ENCODE measurements at regions not wholly inside any gene's neighbourhood (a gene's known extent, or its start where the extent isn't known, plus 50 kb on each side); places are given as distances from the start of the nearest gene placed in this dataset.

GRCh38 chr2:6617794-6618193, 247.9 kb downstream of the CMPK2 start:
- Histone ChIP-seq H3K27me3 (ENCODE audit: control insufficient read depth in 2 of 2, insufficient read depth in 2 of 2, low read length in 2 of 2) (no peaks in the 10 kb centered on the region), H3K9me3 (ENCODE audit: control insufficient read depth in 2 of 3, low read length in 3 of 3) (peaks cover 0 to under 1% (median 0%) of the 10 kb centered on the region in 3 experiments), H3K4me3 (ENCODE audit: low read length) (no peak overlapping the region), H3K4me1 (ENCODE audit: control insufficient read depth in 2 of 2, insufficient read depth in 2 of 2, low read length in 2 of 2) (no peaks in the 10 kb centered on the region), H3K27ac (ENCODE audit: low read depth, low read length) (no peak overlapping the region), H3K36me3 (ENCODE audit: control insufficient read depth in 2 of 3, insufficient read depth in 3 of 3, low read length in 3 of 3) (no peaks in the 10 kb centered on the region)
- CTCF ChIA-PET: no interaction called here
- no peaks in the 10 kb centered on the region for H3K4me1 Mint-ChIP-seq
- ATAC-seq: no peak
- DNase-seq: no peak
- H3K27me3 Mint-ChIP-seq: peaks cover 0 to 15% (median 9%) of the 10 kb centered on the region in 5 donors
- POLR2A ChIA-PET: no interaction called here
- peaks cover 0 to 20% (median 10%) of the 10 kb centered on the region in 11 donors for H3K9me3 Mint-ChIP-seq
- intact Hi-C loops (cut with micrococcal nuclease): no loop called here
- peaks cover 0 to 6% (median 0%) of the 10 kb centered on the region in 5 donors for H3K36me3 Mint-ChIP-seq
- no peak overlapping the region for H3K27ac Mint-ChIP-seq
- H3K4me3 Mint-ChIP-seq: no peak overlapping the region

- POLR2A ChIA-PET: no interaction called here
- no peaks in the 10 kb centered on the region for H3K27me3 ChIP-seq (ENCODE audit: control insufficient read depth in 2 of 2, insufficient read depth in 2 of 2, low read length in 2 of 2)
- CTCF ChIA-PET: no interaction called here
- H3K27ac ChIP-seq (ENCODE audit: low read depth, low read length): no peak overlapping the region
- no peak overlapping the region for H3K4me3 ChIP-seq (ENCODE audit: low read length)
- H3K4me1 Mint-ChIP-seq: no peaks in the 10 kb centered on the region
- intact Hi-C loops (cut with micrococcal nuclease): no loop called here
- H3K4me1 ChIP-seq (ENCODE audit: control insufficient read depth in 2 of 2, insufficient read depth in 2 of 2, low read length in 2 of 2): no peaks in the 10 kb centered on the region
- H3K27me3 Mint-ChIP-seq: peaks cover 0 to 19% (median 12%) of the 10 kb centered on the region in 5 donors
- ATAC-seq (no peak), DNase-seq (no peak)
- no peaks in the 10 kb centered on the region for H3K9me3 ChIP-seq (ENCODE audit: control insufficient read depth in 2 of 3, low read length in 3 of 3)
- peaks cover 0 to 5% (median 0%) of the 10 kb centered on the region in 5 donors for H3K36me3 Mint-ChIP-seq
- H3K4me3 Mint-ChIP-seq: no peak overlapping the region
- peaks cover 0 to 16% (median 7%) of the 10 kb centered on the region in 11 donors for H3K9me3 Mint-ChIP-seq
- no peak overlapping the region for H3K27ac Mint-ChIP-seq
- H3K36me3 ChIP-seq (ENCODE audit: control insufficient read depth in 2 of 3, insufficient read depth in 3 of 3, low read length in 3 of 3): no peaks in the 10 kb centered on the region
Measured at GRCh38 chr2:6618201-6618600, 247.5 kb downstream of the CMPK2 start.

GRCh38 chr2:6623746-6624145, 242.0 kb downstream of the CMPK2 start:
- CTCF ChIA-PET: no interaction called here
- no peaks in the 10 kb centered on the region for H3K36me3 Mint-ChIP-seq
- no peak for DNase-seq
- Histone ChIP-seq H3K9me3 (ENCODE audit: control insufficient read depth in 2 of 3, low read length in 3 of 3) (no peaks in the 10 kb centered on the region), H3K4me3 (ENCODE audit: low read length) (no peak overlapping the region), H3K27me3 (ENCODE audit: control insufficient read depth in 2 of 2, insufficient read depth in 2 of 2, low read length in 2 of 2) (no peaks in the 10 kb centered on the region), H3K27ac (ENCODE audit: low read depth, low read length) (no peak overlapping the region), H3K36me3 (ENCODE audit: control insufficient read depth in 2 of 3, insufficient read depth in 3 of 3, low read length in 3 of 3) (no peaks in the 10 kb centered on the region), H3K4me1 (ENCODE audit: control insufficient read depth in 2 of 2, insufficient read depth in 2 of 2, low read length in 2 of 2) (no peaks in the 10 kb centered on the region)
- ATAC-seq: no peak
- H3K4me3 Mint-ChIP-seq: no peak overlapping the region
- intact Hi-C loops (cut with micrococcal nuclease): no loop called here
- H3K9me3 Mint-ChIP-seq: peaks cover 0 to 10% (median 0%) of the 10 kb centered on the region in 11 donors
- H3K27ac Mint-ChIP-seq: no peak overlapping the region
- POLR2A ChIA-PET: no interaction called here
- H3K4me1 Mint-ChIP-seq: no peaks in the 10 kb centered on the region
- peaks cover 0 to 19% (median 5%) of the 10 kb centered on the region in 5 donors for H3K27me3 Mint-ChIP-seq

GRCh38 chr2:6626401-6627012, 239.2 kb downstream of the CMPK2 start:
- POLR2A ChIA-PET: no interaction called here
- H3K27ac Mint-ChIP-seq: no peak overlapping the region
- intact Hi-C loops (cut with micrococcal nuclease): no loop called here
- Histone ChIP-seq H3K27me3 (ENCODE audit: control insufficient read depth in 2 of 2, insufficient read depth in 2 of 2, low read length in 2 of 2) (no peaks in the 10 kb centered on the region), H3K9me3 (ENCODE audit: control insufficient read depth in 2 of 3, low read length in 3 of 3) (no peaks in the 10 kb centered on the region), H3K27ac (ENCODE audit: low read depth, low read length) (no peak overlapping the region), H3K36me3 (ENCODE audit: control insufficient read depth in 2 of 3, insufficient read depth in 3 of 3, low read length in 3 of 3) (no peaks in the 10 kb centered on the region), H3K4me3 (ENCODE audit: low read length) (no peak overlapping the region), H3K4me1 (ENCODE audit: control insufficient read depth in 2 of 2, insufficient read depth in 2 of 2, low read length in 2 of 2) (no peaks in the 10 kb centered on the region)
- no peaks in the 10 kb centered on the region for H3K4me1 Mint-ChIP-seq
- H3K36me3 Mint-ChIP-seq: no peaks in the 10 kb centered on the region
- no peak overlapping the region for H3K4me3 Mint-ChIP-seq
- ATAC-seq (no peak), DNase-seq (no peak)
- H3K27me3 Mint-ChIP-seq: peaks cover 0 to 31% (median 11%) of the 10 kb centered on the region in 5 donors
- peaks cover 0 to 10% (median 0%) of the 10 kb centered on the region in 11 donors for H3K9me3 Mint-ChIP-seq
- CTCF ChIA-PET: no interaction called here

- Mint-ChIP-seq H3K27me3 (peaks cover 0 to 31% (median 11%) of the 10 kb centered on the region in 5 donors), H3K36me3 (no peaks in the 10 kb centered on the region), H3K4me3 (no peak overlapping the region), H3K27ac (no peak overlapping the region), H3K4me1 (no peaks in the 10 kb centered on the region), H3K9me3 (peaks cover 0 to 10% (median 0%) of the 10 kb centered on the region in 11 donors)
- POLR2A ChIA-PET: no interaction called here
- H3K36me3 ChIP-seq (ENCODE audit: control insufficient read depth in 2 of 3, insufficient read depth in 3 of 3, low read length in 3 of 3): no peaks in the 10 kb centered on the region
- H3K4me1 ChIP-seq (ENCODE audit: control insufficient read depth in 2 of 2, insufficient read depth in 2 of 2, low read length in 2 of 2): no peaks in the 10 kb centered on the region
- intact Hi-C loops (cut with micrococcal nuclease): no loop called here
- DNase-seq (no peak), ATAC-seq (no peak)
- H3K27me3 ChIP-seq (ENCODE audit: control insufficient read depth in 2 of 2, insufficient read depth in 2 of 2, low read length in 2 of 2): no peaks in the 10 kb centered on the region
- H3K4me3 ChIP-seq (ENCODE audit: low read length): no peak overlapping the region
- H3K9me3 ChIP-seq (ENCODE audit: control insufficient read depth in 2 of 3, low read length in 3 of 3): no peaks in the 10 kb centered on the region
- H3K27ac ChIP-seq (ENCODE audit: low read depth, low read length): no peak overlapping the region
- CTCF ChIA-PET: no interaction called here
Measured at GRCh38 chr2:6627316-6627715, 238.4 kb downstream of the CMPK2 start.

GRCh38 chr2:6630209-6630608, 235.5 kb downstream of the CMPK2 start:
- Histone ChIP-seq H3K9me3 (ENCODE audit: control insufficient read depth in 2 of 3, low read length in 3 of 3) (no peaks in the 10 kb centered on the region), H3K4me1 (ENCODE audit: control insufficient read depth in 2 of 2, insufficient read depth in 2 of 2, low read length in 2 of 2) (no peaks in the 10 kb centered on the region), H3K27ac (ENCODE audit: low read depth, low read length) (no peak overlapping the region), H3K4me3 (ENCODE audit: low read length) (no peak overlapping the region), H3K36me3 (ENCODE audit: control insufficient read depth in 2 of 3, insufficient read depth in 3 of 3, low read length in 3 of 3) (no peaks in the 10 kb centered on the region), H3K27me3 (ENCODE audit: control insufficient read depth in 2 of 2, insufficient read depth in 2 of 2, low read length in 2 of 2) (no peaks in the 10 kb centered on the region)
- no peaks in the 10 kb centered on the region for H3K36me3 Mint-ChIP-seq
- intact Hi-C loops (cut with micrococcal nuclease): no loop called here
- peaks cover 6 to 12% (median 10%) of the 10 kb centered on the region in 5 donors for H3K27me3 Mint-ChIP-seq
- ChIA-PET POLR2A (no interaction called here), CTCF (no interaction called here)
- ATAC-seq (no peak), DNase-seq (no peak)
- H3K4me1 Mint-ChIP-seq: no peaks in the 10 kb centered on the region
- H3K9me3 Mint-ChIP-seq: peaks cover 0 to 11% (median 0%) of the 10 kb centered on the region in 11 donors
- no peak overlapping the region for H3K27ac Mint-ChIP-seq
- no peak overlapping the region for H3K4me3 Mint-ChIP-seq

GRCh38 chr2:6635296-6635695, 230.4 kb downstream of the CMPK2 start:
- Histone ChIP-seq H3K9me3 (ENCODE audit: control insufficient read depth in 2 of 3, low read length in 3 of 3) (no peaks in the 10 kb centered on the region), H3K4me1 (ENCODE audit: control insufficient read depth in 2 of 2, insufficient read depth in 2 of 2, low read length in 2 of 2) (no peaks in the 10 kb centered on the region), H3K27me3 (ENCODE audit: control insufficient read depth in 2 of 2, insufficient read depth in 2 of 2, low read length in 2 of 2) (no peaks in the 10 kb centered on the region), H3K27ac (ENCODE audit: low read depth, low read length) (no peak overlapping the region), H3K36me3 (ENCODE audit: control insufficient read depth in 2 of 3, insufficient read depth in 3 of 3, low read length in 3 of 3) (no peaks in the 10 kb centered on the region), H3K4me3 (ENCODE audit: low read length) (no peak overlapping the region)
- no peaks in the 10 kb centered on the region for H3K4me1 Mint-ChIP-seq
- intact Hi-C loops (cut with micrococcal nuclease): no loop called here
- H3K27ac Mint-ChIP-seq: no peak overlapping the region
- CTCF ChIA-PET: no interaction called here
- DNase-seq (no peak), ATAC-seq (no peak)
- POLR2A ChIA-PET: no interaction called here
- no peak overlapping the region for H3K4me3 Mint-ChIP-seq
- peaks cover 12 to 30% (median 19%) of the 10 kb centered on the region in 5 donors for H3K27me3 Mint-ChIP-seq
- peaks cover 0 to 4% (median 0%) of the 10 kb centered on the region in 11 donors for H3K9me3 Mint-ChIP-seq
- H3K36me3 Mint-ChIP-seq: no peaks in the 10 kb centered on the region
